ENCODE measurements at regions not wholly inside any gene's neighbourhood (a gene's known extent, or its start where the extent isn't known, plus 50 kb on each side); places are given as distances from the start of the nearest gene placed in this dataset.

DNA sequence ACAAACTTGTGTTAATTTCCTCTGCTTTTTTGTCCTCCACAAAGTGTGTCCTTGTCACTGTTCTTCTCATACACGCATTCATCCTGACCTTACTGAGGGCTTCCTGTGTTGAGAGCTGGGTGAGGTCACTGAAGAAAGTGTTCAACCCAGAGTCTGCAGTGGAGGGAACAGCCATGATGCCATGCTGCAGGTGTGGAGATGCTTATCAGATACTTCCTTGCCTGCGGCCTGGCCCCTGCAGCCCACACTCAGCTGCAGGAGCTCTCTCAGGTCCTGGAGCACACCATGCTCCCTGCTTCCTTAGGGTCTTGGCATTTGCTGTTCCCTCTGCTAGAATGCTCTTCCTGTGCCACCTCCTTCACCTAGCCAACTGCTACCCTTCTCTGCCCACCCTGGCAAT, 108.1 kb upstream of the SPRY4 start:
- H3K27ac ChIP-seq = peak overlapping the region; percentile 96
- no peak for DNase-seq (ENCODE audit: low read depth in 1 of 2, low spot score in 2 of 2)

DNA sequence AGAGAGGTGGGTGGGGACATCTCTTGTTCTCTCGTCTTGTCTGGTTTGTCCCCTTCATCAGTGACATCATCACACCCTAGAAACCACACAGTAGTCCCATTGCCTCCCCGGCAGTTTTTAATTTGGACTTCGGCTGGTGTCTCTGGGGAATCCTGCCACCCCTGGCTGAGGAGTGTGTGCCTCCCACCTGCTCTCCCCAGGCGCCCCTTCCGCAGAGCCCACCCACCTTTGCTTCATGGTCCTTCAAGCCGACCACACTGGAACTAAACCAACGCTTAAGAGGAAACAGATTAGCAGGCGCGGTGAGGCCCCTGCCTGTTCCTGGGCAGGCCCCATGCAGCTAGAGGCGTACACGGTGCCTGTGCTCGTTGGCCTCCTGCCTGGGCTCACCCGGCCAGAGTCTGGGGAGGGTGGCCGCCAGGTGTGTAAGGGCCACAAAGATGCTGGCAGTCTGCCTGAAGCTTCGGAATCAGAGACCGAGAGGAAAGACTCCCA, 107.6 kb upstream of the SPRY4 start:
- peak; percentile 58 to 73 for DNase-seq (ENCODE audit: low read depth in 1 of 2, low spot score in 2 of 2)
- Histone ChIP-seq H3K36me3 (no peaks in the 10 kb centered on the region), H3K4me1 (replicated peaks) (peaks cover 53% of the 10 kb centered on the region), H3K27me3 (replicated peaks) (no peaks in the 10 kb centered on the region), H3K4me3 (no peak overlapping the region), H3K27ac (peak overlapping the region; percentile 96), H3K9me3 (replicated peaks) (no peaks in the 10 kb centered on the region)

More for the DNA sequence above, 108.1 kb upstream of the SPRY4 start:
- H3K9me3 ChIP-seq (replicated peaks) = no peaks in the 10 kb centered on the region
- no peaks in the 10 kb centered on the region for H3K36me3 ChIP-seq
- no peak overlapping the region for H3K4me3 ChIP-seq
- H3K27me3 ChIP-seq (replicated peaks) = no peaks in the 10 kb centered on the region
- H3K4me1 ChIP-seq (replicated peaks) = peaks cover 47% of the 10 kb centered on the region

DNA sequence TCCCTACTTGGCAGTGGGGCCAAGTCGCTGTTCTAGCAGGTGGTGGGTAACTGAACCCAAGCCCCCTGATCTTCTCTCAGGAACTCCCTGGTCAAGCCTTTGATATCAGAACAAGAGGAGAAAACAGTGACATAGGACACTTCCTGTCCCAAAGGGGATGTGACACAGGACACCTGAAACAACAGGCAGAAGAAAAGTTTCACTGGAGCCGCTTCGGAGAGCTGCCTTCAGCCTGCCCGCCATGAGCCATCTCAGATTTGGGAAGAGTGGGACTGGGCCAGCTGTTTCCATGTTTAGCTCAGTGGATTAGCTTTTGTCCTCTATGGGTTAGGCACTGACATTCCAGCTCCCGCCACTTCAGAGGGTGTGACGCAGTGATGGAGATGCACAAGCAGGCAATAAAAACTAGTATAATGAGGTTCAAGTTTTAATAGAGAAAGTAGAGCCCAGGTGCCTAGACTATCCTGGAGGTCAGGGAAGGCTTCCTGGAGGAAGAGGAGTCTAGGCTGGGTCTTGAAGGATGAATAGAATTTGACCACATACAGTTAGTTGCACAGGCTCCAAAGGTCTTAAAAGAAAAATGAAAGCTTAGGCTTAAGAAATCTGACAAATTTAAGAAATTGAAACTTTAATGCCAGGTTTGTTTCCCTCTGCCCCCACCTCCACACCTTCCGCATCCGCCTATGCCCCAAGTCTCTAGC, 104.1 kb upstream of the SPRY4 start:
- Histone ChIP-seq H3K4me1 (replicated peaks) (peaks cover 66% of the 10 kb centered on the region), H3K4me3 (no peak overlapping the region), H3K27ac (no peak overlapping the region), H3K36me3 (no peaks in the 10 kb centered on the region), H3K9me3 (replicated peaks) (no peaks in the 10 kb centered on the region), H3K27me3 (replicated peaks) (no peaks in the 10 kb centered on the region)
- DNase-seq (ENCODE audit: low read depth in 1 of 2, low spot score in 2 of 2) = no peak

DNA sequence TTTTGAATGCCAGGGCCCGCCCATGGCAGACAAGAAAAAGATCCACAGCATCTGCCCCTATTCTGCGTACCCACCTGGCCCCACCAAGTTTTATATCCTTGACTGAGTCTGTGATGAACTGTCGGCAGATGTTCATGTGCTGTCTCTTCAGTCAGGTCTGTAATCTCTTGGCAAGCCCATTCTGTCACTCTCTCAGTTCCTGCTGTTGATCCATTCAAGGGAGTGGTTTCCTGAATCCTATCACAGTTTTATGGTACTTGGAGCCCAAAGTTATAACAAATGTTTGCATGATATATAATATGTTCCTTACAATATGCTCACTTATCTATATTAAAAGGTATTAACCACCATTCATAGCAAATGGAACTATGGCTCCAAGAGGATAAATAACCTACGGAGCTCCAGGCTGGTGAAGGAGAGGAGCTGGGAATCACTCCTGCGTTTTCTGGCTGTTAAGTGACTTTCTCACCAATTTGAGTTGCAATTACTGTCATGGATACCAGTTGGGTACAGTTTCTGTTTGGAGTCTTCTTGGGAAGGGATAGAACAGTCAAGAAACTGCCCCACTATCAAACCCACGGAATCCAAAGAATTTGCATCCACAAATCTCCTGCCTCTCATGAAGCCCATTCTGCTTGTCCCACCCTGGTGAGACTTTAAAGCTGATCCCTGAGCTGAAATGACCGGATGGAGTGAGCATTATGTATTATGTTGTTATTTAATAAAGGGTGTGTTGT, 103.4 kb upstream of the SPRY4 start:
- H3K4me1 ChIP-seq (replicated peaks) = peaks cover 59% of the 10 kb centered on the region
- no peak overlapping the region for H3K4me3 ChIP-seq
- no peak overlapping the region for H3K27ac ChIP-seq
- H3K36me3 ChIP-seq = no peaks in the 10 kb centered on the region
- no peaks in the 10 kb centered on the region for H3K27me3 ChIP-seq (replicated peaks)
- no peaks in the 10 kb centered on the region for H3K9me3 ChIP-seq (replicated peaks)
- DNase-seq (ENCODE audit: low read depth in 1 of 2, low spot score in 2 of 2) = no peak

DNA sequence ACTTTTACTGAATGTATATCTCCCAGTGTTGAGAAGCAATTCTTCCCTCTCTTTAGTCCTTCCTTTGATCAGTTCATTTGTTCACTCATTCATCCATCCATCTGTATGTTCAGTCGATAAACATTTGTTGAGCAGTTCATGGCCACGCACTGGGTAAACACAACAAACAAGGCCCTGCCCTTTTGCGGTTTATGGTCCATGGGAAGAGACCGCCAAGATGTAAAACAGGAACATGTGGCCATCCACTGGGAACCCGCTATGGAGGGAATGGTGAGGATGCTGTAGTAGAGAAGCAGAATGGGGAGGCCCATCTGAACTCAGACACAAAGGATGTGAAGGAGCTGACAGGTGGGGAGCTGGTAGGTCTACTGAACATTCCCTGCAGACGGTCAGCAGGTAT, 102.7 kb upstream of the SPRY4 start:
- H3K9me3 ChIP-seq (replicated peaks) = no peaks in the 10 kb centered on the region
- no peaks in the 10 kb centered on the region for H3K27me3 ChIP-seq (replicated peaks)
- no peaks in the 10 kb centered on the region for H3K36me3 ChIP-seq
- peak overlapping the region; percentile 82 for H3K27ac ChIP-seq
- H3K4me1 ChIP-seq (replicated peaks) = peaks cover 57% of the 10 kb centered on the region
- DNase-seq (ENCODE audit: low read depth in 1 of 2, low spot score in 2 of 2) = no peak
- H3K4me3 ChIP-seq = no peak overlapping the region

DNA sequence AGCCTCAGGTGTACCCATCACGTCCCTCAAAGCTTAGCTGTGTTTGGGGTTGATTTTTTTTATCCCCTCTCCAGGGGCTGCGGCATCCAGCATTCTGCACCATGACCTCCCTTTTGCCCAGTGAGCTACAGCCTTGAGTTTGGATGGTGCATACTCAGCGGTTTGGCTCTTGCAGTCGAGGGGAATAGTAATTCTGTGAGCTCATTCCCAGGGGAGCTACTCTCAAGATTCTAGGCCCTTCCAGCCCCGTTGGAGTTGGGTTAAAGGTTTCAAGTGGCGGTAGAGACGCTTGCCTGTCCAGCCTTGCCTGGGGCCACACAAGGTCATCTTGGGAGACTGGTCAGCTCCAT, 102.2 kb upstream of the SPRY4 start:
- no peak for DNase-seq (ENCODE audit: low read depth in 1 of 2, low spot score in 2 of 2)
- Histone ChIP-seq H3K27ac (peak overlapping the region; percentile 82), H3K4me1 (replicated peaks) (peaks cover 56% of the 10 kb centered on the region)

DNA sequence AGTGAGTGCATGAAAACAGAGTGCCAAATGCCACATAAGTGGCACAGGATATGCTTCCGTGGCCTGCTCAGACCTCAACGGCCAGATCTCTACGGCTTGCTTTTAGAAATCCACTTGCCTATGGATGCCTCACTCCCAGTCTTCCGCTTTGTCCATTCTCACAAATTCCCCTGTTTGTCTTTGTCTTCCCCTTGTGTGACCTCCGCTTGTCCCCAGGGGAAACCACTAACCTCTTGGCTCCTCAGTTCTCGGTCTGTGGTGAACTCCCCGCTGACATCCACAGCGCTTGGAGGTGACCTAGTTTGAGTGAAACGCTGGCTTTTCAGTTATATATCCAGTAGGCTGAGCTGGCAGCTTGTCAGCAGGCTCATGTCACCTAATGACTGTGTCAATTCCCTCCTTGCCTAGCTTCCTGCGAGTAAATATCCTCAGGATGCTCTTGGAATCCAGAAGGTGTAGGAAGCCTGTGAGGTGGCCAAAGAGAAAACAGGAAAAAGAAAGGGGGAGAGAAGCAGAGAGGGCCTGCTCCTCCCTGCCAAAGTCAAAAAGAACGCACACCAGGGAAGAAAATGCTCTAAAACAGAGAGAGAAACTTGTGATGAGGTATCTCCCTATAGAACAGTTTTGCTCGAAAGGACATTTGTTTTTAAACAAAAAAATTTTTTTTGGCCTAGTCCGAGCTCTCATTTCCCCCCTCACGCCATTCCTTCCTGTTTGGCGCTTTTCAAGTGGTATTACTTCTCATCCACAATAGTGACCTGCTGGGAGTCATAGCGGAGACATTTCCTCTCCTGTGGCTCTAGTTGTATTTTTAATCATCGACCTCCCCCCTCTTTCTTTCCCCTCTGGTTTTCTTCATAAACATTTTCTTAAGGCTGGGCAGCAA, 101.6 kb upstream of the SPRY4 start:
- DNase-seq (ENCODE audit: low read depth in 1 of 2, low spot score in 2 of 2) = peak; percentile 91 to 93
- H3K27me3 ChIP-seq (replicated peaks) = no peaks in the 10 kb centered on the region
- peak overlapping the region; percentile 82 for H3K27ac ChIP-seq

More for the DNA sequence above, 102.2 kb upstream of the SPRY4 start:
- Histone ChIP-seq H3K36me3 (no peaks in the 10 kb centered on the region), H3K9me3 (replicated peaks) (no peaks in the 10 kb centered on the region), H3K27me3 (replicated peaks) (no peaks in the 10 kb centered on the region), H3K4me3 (no peak overlapping the region)

DNA sequence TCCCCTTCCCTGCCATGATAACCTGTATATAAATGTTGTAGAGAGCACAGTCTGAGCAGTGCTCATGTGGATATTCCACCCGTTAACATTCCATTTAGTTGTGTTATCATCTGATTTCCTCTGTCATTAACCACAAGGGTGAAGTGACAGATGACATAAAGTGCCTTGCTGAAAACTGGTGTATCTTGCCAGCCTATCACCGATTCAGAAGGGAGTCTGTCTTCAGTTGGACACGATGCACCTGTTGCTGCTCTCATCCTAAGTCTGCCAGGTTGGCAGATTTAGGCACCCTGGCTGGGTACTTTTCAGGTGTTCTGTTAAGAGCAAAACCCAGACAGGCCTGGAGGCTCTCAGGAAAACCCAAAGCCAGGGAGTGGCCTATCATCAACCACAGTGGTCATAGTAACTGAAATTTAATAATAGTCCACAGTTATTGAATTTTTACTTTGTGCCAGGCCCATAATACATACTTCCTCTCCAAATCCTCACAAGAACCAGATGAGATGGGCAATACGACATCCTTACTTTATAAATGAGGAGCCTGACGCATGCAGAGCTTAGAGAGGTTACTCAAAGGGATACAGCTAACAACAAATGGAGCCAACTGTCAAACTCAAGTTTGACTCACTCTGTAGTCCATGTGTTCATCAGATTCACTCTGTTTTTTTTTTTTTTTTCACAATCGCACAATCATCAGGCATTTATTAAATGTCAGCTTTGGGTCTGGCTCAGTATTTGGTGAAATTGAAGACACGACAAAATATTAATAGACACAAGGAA, 100.7 kb upstream of the SPRY4 start:
- peak overlapping the region; percentile 11; the same call in 1 of the 2 replicates for H3K4me3 ChIP-seq
- H3K9me3 ChIP-seq (replicated peaks) = no peaks in the 10 kb centered on the region
- peak overlapping the region; percentile 82 for H3K27ac ChIP-seq
- peaks cover 52% of the 10 kb centered on the region for H3K4me1 ChIP-seq (replicated peaks)
- H3K36me3 ChIP-seq = no peaks in the 10 kb centered on the region
- DNase-seq (ENCODE audit: low read depth in 1 of 2, low spot score in 2 of 2) = no peak
- no peaks in the 10 kb centered on the region for H3K27me3 ChIP-seq (replicated peaks)

More for the DNA sequence above, 101.6 kb upstream of the SPRY4 start:
- H3K4me3 ChIP-seq = peak overlapping the region; percentile 11; the same call in 1 of the 2 replicates
- H3K36me3 ChIP-seq = no peaks in the 10 kb centered on the region
- peaks cover 52% of the 10 kb centered on the region for H3K4me1 ChIP-seq (replicated peaks)
- no peaks in the 10 kb centered on the region for H3K9me3 ChIP-seq (replicated peaks)

DNA sequence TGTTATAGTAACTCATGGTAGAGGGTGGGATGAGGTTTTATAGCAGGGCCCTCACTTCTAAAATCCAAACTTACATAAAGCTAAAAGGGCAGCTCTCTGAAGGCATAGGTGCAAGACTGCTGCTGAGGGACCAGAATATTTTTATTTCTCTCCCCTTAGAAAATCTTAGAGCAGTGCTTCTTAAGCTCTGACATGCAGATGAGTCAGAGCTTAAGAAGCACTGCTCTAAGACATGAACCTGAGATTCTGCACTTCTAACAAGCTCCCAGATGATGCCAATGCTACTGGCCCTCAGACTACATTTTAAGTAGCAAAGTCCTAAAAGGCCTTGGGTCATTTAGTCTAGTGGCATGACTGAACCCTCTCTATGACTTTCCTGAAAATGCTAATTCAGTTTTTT, 97.6 kb upstream of the SPRY4 start:
- Histone ChIP-seq H3K27me3 (replicated peaks) (no peaks in the 10 kb centered on the region), H3K4me1 (replicated peaks) (peaks cover 37% of the 10 kb centered on the region), H3K4me3 (no peak overlapping the region), H3K9me3 (replicated peaks) (no peaks in the 10 kb centered on the region), H3K36me3 (no peaks in the 10 kb centered on the region), H3K27ac (no peak overlapping the region)
- DNase-seq (ENCODE audit: low read depth in 1 of 2, low spot score in 2 of 2) = peak in 1 of 2 experiments; percentile 51

DNA sequence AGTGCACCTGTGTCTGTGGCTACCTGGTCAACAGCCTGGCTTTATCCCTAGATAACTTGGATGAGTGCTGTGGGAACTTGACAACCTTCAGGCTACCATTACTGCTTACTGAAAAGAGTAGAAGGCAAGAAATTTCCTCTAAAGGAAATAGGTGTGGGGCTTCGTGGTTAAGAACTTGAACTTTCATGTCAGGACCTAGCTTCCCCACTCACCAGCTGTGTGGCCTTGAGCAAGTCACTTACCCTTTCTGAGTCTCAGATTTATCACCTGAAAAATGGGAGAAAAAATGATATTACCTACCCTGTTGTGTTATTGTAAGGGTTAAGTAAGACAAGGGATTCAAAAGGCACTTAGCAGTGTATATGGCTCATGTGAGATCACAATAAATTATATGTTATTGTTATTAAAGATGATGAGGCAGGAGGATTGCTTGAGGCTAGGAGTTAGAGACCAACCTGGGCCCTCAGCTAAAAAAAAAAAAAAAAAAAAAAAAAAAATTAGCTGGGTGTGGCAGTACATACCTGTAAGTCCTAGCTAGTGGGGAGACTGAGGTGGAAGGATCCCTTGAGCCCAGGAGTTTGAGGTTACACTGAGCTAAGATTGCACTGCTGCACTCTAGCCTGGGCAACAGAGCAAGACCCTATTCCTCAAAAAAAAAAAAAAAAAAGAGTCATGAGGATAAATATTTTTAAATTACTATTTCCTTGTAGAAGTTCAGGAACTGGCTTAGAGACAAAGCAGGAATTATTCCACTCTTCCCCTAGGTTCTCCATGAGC, 97.0 kb upstream of the SPRY4 start:
- Histone ChIP-seq H3K27ac (no peak overlapping the region), H3K9me3 (replicated peaks) (no peaks in the 10 kb centered on the region), H3K4me1 (replicated peaks) (peaks cover 31% of the 10 kb centered on the region), H3K36me3 (no peaks in the 10 kb centered on the region), H3K4me3 (no peak overlapping the region), H3K27me3 (replicated peaks) (no peaks in the 10 kb centered on the region)
- DNase-seq (ENCODE audit: low read depth in 1 of 2, low spot score in 2 of 2) = no peak

DNA sequence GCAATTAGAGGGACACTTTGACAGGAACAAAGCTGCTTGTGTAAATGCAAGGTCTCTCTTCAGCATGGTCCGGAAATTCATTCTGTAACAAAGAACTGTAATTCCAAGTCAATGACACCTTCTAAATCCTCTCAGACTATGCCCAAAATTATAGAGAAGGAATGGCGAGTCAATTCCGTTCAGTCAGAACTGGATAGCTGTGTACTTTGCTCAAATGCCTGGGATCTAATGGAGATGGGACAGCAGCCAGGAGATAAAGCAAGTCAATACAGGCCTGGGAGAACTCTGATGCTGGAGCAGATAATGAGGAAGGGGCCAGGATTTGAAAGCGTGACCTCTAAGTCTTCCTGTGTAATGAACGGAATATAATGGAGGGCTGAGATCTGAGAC, 96.4 kb upstream of the SPRY4 start:
- no peak for DNase-seq (ENCODE audit: low read depth in 1 of 2, low spot score in 2 of 2)
- Histone ChIP-seq H3K36me3 (no peaks in the 10 kb centered on the region), H3K27me3 (replicated peaks) (no peaks in the 10 kb centered on the region), H3K9me3 (replicated peaks) (no peaks in the 10 kb centered on the region), H3K4me3 (no peak overlapping the region), H3K4me1 (replicated peaks) (peaks cover 25% of the 10 kb centered on the region), H3K27ac (no peak overlapping the region)

DNA sequence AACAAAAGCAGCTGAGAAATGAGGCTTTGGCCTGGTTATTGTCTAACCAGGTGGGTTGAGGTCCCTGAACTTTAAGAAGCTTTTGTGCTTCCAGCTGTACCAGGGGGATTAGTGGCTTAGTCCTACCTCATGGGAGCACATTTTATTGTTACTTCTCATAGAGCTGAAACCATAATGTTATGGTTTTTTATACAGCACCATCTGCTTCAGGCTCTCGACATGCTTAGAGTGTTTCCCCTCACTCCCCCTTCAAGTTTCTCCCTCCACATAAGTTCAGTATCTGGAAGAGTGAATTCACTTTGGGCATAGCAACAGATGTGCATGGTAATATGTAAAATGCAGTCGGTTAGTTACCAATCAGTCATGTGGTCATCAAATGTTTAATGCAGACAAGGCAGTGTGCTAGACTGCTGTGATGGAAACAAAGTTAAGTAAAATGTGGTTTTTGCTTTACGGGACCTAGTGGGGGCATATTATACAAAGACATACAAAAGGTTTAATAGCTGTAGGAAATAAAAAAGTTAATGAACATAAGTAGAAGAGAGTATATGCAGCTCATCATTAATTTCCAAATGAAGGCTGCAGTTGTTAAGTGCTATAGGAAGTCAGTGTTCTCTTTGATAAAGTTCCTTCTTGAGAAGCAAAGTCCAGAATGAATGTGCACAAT, 95.9 kb upstream of the SPRY4 start:
- Histone ChIP-seq H3K9me3 (replicated peaks) (no peaks in the 10 kb centered on the region), H3K27ac (no peak overlapping the region), H3K36me3 (no peaks in the 10 kb centered on the region), H3K4me3 (no peak overlapping the region), H3K4me1 (replicated peaks) (peaks cover 20% of the 10 kb centered on the region), H3K27me3 (replicated peaks) (no peaks in the 10 kb centered on the region)
- no peak for DNase-seq (ENCODE audit: low read depth in 1 of 2, low spot score in 2 of 2)

All from SJSA1 (cell line).